ENCODE measurements at regions not wholly inside any gene's neighbourhood (a gene's known extent, or its start where the extent isn't known, plus 50 kb on each side); places are given as distances from the start of the nearest gene placed in this dataset.

DNA sequence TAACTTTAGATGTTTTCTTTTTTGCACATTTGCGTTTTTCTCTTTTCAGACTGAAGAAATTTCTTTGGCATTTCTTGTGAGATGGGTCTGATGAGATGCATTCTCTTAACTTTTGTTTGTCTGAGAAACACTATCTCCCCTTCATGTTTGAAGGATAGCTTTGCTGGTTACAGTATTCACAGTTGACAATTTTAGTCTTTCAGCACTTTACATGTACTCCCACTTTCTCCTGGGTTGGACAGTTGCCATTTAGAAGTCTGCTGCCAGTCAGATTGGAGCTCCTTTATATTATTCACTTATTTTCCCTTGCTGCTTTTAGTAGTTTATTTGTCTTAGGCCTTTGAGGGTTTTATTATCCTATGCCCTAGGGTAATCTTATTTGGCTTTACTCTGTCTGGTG lies 67.3 kb upstream of the VOPP1 start:
- Histone ChIP-seq H3K27ac (ENCODE audit: low read depth in 2 of 2, low read length in 2 of 2) (no peak overlapping the region), H3K27me3 (ENCODE audit: control insufficient read depth, insufficient read depth, low read length) (no peaks in the 10 kb centered on the region), H3K4me3 (ENCODE audit: low read length in 3 of 3) (no peak overlapping the region), H3K9me3 (ENCODE audit: control insufficient read depth in 2 of 3, insufficient read depth in 1 of 3, low read length in 3 of 3) (peaks cover 0 to 4% (median 0%) of the 10 kb centered on the region in 3 donors), H3K9ac (ENCODE audit: low read length in 3 of 3) (no peak overlapping the region), H3K4me1 (ENCODE audit: control insufficient read depth in 2 of 3, insufficient read depth in 2 of 3, low read depth in 1 of 3, low read length in 3 of 3) (no peaks in the 10 kb centered on the region), H3K36me3 (ENCODE audit: control insufficient read depth in 2 of 3, insufficient read depth in 3 of 3, low read length in 3 of 3) (no peaks in the 10 kb centered on the region)
- intact Hi-C loops (cut with DNase I): loop anchor here (10.0 kb wide), 1 partner anchor 355 kb away; no protein-coding TSS in a partner anchor
- FAIRE-seq: no peak
- TF ChIP-seq, protein P1, sequence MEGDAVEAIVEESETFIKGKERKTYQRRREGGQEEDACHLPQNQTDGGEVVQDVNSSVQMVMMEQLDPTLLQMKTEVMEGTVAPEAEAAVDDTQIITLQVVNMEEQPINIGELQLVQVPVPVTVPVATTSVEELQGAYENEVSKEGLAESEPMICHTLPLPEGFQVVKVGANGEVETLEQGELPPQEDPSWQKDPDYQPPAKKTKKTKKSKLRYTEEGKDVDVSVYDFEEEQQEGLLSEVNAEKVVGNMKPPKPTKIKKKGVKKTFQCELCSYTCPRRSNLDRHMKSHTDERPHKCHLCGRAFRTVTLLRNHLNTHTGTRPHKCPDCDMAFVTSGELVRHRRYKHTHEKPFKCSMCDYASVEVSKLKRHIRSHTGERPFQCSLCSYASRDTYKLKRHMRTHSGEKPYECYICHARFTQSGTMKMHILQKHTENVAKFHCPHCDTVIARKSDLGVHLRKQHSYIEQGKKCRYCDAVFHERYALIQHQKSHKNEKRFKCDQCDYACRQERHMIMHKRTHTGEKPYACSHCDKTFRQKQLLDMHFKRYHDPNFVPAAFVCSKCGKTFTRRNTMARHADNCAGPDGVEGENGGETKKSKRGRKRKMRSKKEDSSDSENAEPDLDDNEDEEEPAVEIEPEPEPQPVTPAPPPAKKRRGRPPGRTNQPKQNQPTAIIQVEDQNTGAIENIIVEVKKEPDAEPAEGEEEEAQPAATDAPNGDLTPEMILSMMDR (IDR thresholded peaks at IDR 0.05; ENCODE audit: borderline replicate concordance, extremely low read depth, insufficient read depth): no peak
- DNase-seq: peak in 1 of 5 donors; percentile 3

DNA sequence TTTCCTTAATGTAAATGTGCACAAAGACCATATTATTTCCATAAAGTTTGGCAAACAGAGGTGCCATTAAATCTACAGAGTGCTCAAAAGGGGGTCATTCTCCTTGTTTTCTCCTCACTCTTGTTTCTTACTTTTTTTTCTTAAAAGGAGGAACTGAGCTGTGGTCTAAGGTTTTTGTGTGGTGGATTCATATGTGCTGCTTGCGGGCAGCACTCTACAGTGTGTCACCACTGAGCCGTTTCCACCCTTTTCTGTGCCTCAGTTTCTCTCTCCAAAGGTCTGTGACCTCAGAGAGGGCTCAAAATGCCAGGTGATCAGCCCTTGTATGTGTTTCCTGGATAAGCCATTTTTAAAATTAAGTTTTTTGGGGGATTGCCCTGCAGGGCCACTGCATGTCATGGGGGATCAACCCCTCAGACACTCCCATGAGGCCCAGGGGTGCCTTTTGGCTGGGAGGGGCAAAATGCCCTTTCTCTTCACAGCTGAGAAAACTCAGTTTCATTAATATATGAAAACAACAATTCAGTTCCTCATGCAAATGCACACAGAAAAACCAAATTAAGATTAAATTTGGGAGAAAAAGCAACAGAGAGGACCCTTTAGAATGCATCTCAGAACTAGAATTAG lies 56.9 kb upstream of the VOPP1 start:
- H3K9ac ChIP-seq (ENCODE audit: low read length in 3 of 3): no peak overlapping the region

DNA sequence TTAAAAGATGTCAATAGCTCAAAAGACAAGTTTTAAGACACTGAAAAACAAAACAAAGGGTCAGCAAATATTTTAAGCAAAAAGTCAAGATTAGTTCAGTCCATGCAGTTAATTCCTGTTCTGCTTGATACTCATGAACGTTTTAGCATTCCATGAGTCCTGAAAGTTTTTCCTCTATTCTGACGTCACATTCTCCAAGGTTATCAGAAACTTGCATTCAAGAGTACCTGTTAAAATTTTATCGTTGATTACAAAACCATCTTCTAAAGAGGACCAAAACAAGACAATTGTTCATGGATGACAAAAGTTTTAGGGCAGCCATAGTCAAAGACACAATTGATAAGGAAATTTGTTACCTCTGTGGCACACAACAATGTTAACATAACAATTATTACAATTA lies 52.5 kb upstream of the VOPP1 start:
- DNase-seq: no peak
- intact Hi-C loops (cut with DNase I): no loop called here
- no peak for FAIRE-seq
- Histone ChIP-seq H3K36me3 (ENCODE audit: control insufficient read depth in 2 of 3, insufficient read depth in 3 of 3, low read length in 3 of 3) (no peaks in the 10 kb centered on the region), H3K4me1 (ENCODE audit: control insufficient read depth in 2 of 3, insufficient read depth in 2 of 3, low read depth in 1 of 3, low read length in 3 of 3) (no peaks in the 10 kb centered on the region), H3K27me3 (ENCODE audit: control insufficient read depth, insufficient read depth, low read length) (no peaks in the 10 kb centered on the region), H3K4me3 (ENCODE audit: low read length in 3 of 3) (no peak overlapping the region), H3K9me3 (ENCODE audit: control insufficient read depth in 2 of 3, insufficient read depth in 1 of 3, low read length in 3 of 3) (no peaks in the 10 kb centered on the region), H3K27ac (ENCODE audit: low read depth in 2 of 2, low read length in 2 of 2) (no peak overlapping the region), H3K9ac (ENCODE audit: low read length in 3 of 3) (no peak overlapping the region)
- TF ChIP-seq, protein P1 (IDR thresholded peaks at IDR 0.05; ENCODE audit: borderline replicate concordance, extremely low read depth, insufficient read depth): no peak

More for the DNA sequence above, 56.9 kb upstream of the VOPP1 start:
- no peaks in the 10 kb centered on the region for H3K27me3 ChIP-seq (ENCODE audit: control insufficient read depth, insufficient read depth, low read length)
- FAIRE-seq (no peak), DNase-seq (no peak)
- H3K4me3 ChIP-seq (ENCODE audit: low read length in 3 of 3): no peak overlapping the region
- no peaks in the 10 kb centered on the region for H3K9me3 ChIP-seq (ENCODE audit: control insufficient read depth in 2 of 3, insufficient read depth in 1 of 3, low read length in 3 of 3)
- intact Hi-C loops (cut with DNase I): no loop called here
- no peaks in the 10 kb centered on the region for H3K36me3 ChIP-seq (ENCODE audit: control insufficient read depth in 2 of 3, insufficient read depth in 3 of 3, low read length in 3 of 3)
- TF ChIP-seq, protein P1 (IDR thresholded peaks at IDR 0.05; ENCODE audit: borderline replicate concordance, extremely low read depth, insufficient read depth): no peak
- H3K27ac ChIP-seq (ENCODE audit: low read depth in 2 of 2, low read length in 2 of 2): no peak overlapping the region
- H3K4me1 ChIP-seq (ENCODE audit: control insufficient read depth in 2 of 3, insufficient read depth in 2 of 3, low read depth in 1 of 3, low read length in 3 of 3): no peaks in the 10 kb centered on the region

DNA sequence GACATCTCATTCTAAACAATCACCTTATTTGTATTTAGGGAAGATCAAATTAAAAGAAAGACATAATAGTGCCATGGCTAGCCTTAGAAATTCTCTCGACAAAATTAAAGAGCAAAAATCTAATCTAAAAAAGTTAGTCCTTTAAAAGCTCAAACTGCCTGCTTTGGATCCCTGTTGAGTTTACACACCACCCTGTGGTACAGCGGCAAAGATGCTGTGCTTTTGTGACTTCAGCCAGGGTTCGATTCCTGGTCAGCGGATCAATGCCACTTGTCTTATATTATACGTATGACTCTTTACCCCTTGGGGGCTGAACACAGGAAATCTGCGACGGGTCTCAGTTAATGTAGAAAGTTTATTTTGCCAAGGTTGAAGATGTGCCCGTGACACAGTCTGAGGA lies 51.3 kb upstream of the VOPP1 start:
- FAIRE-seq: no peak
- H3K27me3 ChIP-seq (ENCODE audit: control insufficient read depth, insufficient read depth, low read length): no peaks in the 10 kb centered on the region
- no peaks in the 10 kb centered on the region for H3K9me3 ChIP-seq (ENCODE audit: control insufficient read depth in 2 of 3, insufficient read depth in 1 of 3, low read length in 3 of 3)
- H3K27ac ChIP-seq (ENCODE audit: low read depth in 2 of 2, low read length in 2 of 2): no peak overlapping the region
- H3K4me3 ChIP-seq (ENCODE audit: low read length in 3 of 3): no peak overlapping the region
- no peak overlapping the region for H3K9ac ChIP-seq (ENCODE audit: low read length in 3 of 3)
- TF ChIP-seq, protein P1 (IDR thresholded peaks at IDR 0.05; ENCODE audit: borderline replicate concordance, extremely low read depth, insufficient read depth): no peak
- intact Hi-C loops (cut with DNase I): no loop called here
- no peaks in the 10 kb centered on the region for H3K36me3 ChIP-seq (ENCODE audit: control insufficient read depth in 2 of 3, insufficient read depth in 3 of 3, low read length in 3 of 3)
- H3K4me1 ChIP-seq (ENCODE audit: control insufficient read depth in 2 of 3, insufficient read depth in 2 of 3, low read depth in 1 of 3, low read length in 3 of 3): no peaks in the 10 kb centered on the region
- no peak for DNase-seq

All from kidney (tissue), 13 donors.